Body of pancreas (tissue), 4 donors: ENCODE measurements at regions not wholly inside any gene's neighbourhood (a gene's known extent, or its start where the extent isn't known, plus 50 kb on each side); places are given as distances from the start of the nearest gene placed in this dataset.

Experiments used
- ATAC-seq: fragments of 150-250 bp; one replicate; pipeline ENCODE4 v1.9.1; 2016
- DNase-seq, 4 donors: peaks; one replicate each; pipeline ENCODE4 v3.0.0-alpha.2; 2019
- H3K27ac ChIP-seq, 4 donors: fragments of 200-600 bp; sonication (generic); 1 replicate in 3 of 4; 2 replicates in 1 of 4; pipeline versions ENCODE4 v1.5.1 to v1.6.1; 2016 to 2019; ENCODE audit warnings: mild to moderate bottlenecking in 1 of 4, mixed read lengths in 1 of 4, moderate library complexity in 1 of 4
- H3K27me3 ChIP-seq, 2 donors: fragments of 200-600 bp; sonication (generic); one replicate each; pipeline ENCODE4 v1.6.0; 2016; ENCODE audit warnings: mild to moderate bottlenecking in 1 of 2
- H3K36me3 ChIP-seq, 2 donors: fragments of 200-600 bp; sonication (generic); replicated peaks in 1 of 2; 2 replicates each; pipeline ENCODE4 v1.5.1; 2016; ENCODE audit warnings: low read depth in 2 of 2; ENCODE audit not compliant: insufficient read depth in 1 of 2
- H3K4me1 ChIP-seq: fragments of 200-600 bp; sonication (generic); one replicate; pipeline ENCODE4 v1.6.0; 2016
- H3K4me3 ChIP-seq, 2 donors: fragments of 200-600 bp; sonication (generic); 1 replicate in 1 of 2; 2 replicates in 1 of 2; pipeline ENCODE4 v1.5.1; 2016 to 2019
- H3K9me3 ChIP-seq, 3 donors: fragments of 200-600 bp; sonication (generic); 1 replicate in 2 of 3; 2 replicates in 1 of 3; pipeline ENCODE4 v1.5.1; 2016
- POLR2A ChIP-seq, 3 donors: fragments of 450-650 bp; IDR thresholded peaks; one replicate each; pipeline ENCODE4 v1.6.1; 2016; ENCODE audit warnings: antibody characterized with exemption in 3 of 3, mild to moderate bottlenecking in 2 of 3
- WGBS, 2 donors: methylation state at CpG; one replicate each; pipeline ENCODE4 v1.1.5; 2017; 5-methylcytosine and 5-hydroxymethylcytosine counted together
- intact Hi-C: fragments of 100-400 bp; cut with DNase I; formaldehyde crosslinking; loops from one replicate; pipeline ENCODE4 v1.15.1; 2023
- TF ChIP-seq, protein P1 (sequence below), 7 experiments: fragments of 450-650 bp in 4 of 7; fragments of 200-600 bp in 3 of 7; sonication (generic) in 3 of 7; IDR thresholded peaks; one replicate each; pipeline ENCODE4 v1.5.1; 2016 to 2019; ENCODE audit warnings: antibody characterized with exemption in 7 of 7

DNA sequence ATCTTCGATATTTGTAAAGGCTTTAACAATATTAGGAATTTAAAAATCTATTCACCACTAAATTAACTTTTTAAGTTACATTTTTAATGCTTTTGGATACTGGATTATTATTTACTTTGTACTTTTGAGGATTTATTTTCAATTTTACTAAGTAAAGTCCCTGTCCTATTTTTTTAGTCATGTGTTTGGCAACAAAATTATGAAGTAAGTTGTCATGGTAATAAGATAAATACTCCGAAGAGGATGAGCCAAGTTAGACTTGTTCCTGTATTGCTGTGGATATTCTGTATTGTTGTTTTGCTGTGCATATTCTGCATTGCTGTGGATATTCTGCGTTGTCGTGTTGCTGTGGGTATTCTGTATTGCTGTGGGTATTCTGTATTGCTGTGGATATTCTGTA, 210.1 kb downstream of the MTRR start:
- 64 to 70% methylated on average over 4 of the region's 4 CpGs for WGBS, 2 donors
- no peaks in the 10 kb centered on the region for H3K4me1 ChIP-seq
- DNase-seq (no peak), ATAC-seq (no peak)
- no peak overlapping the region for H3K4me3 ChIP-seq
- no peaks in the 10 kb centered on the region for H3K9me3 ChIP-seq
- no peak overlapping the region for H3K27ac ChIP-seq
- no peaks in the 10 kb centered on the region for H3K27me3 ChIP-seq
- no peaks in the 10 kb centered on the region for H3K36me3 ChIP-seq
- intact Hi-C loops, result no loop called here
- TF ChIP-seq, protein P1, sequence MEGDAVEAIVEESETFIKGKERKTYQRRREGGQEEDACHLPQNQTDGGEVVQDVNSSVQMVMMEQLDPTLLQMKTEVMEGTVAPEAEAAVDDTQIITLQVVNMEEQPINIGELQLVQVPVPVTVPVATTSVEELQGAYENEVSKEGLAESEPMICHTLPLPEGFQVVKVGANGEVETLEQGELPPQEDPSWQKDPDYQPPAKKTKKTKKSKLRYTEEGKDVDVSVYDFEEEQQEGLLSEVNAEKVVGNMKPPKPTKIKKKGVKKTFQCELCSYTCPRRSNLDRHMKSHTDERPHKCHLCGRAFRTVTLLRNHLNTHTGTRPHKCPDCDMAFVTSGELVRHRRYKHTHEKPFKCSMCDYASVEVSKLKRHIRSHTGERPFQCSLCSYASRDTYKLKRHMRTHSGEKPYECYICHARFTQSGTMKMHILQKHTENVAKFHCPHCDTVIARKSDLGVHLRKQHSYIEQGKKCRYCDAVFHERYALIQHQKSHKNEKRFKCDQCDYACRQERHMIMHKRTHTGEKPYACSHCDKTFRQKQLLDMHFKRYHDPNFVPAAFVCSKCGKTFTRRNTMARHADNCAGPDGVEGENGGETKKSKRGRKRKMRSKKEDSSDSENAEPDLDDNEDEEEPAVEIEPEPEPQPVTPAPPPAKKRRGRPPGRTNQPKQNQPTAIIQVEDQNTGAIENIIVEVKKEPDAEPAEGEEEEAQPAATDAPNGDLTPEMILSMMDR (IDR thresholded peaks at IDR 0.05), result no peak
- TF ChIP-seq POLR2A (IDR thresholded peaks at IDR 0.05), result no peak

DNA sequence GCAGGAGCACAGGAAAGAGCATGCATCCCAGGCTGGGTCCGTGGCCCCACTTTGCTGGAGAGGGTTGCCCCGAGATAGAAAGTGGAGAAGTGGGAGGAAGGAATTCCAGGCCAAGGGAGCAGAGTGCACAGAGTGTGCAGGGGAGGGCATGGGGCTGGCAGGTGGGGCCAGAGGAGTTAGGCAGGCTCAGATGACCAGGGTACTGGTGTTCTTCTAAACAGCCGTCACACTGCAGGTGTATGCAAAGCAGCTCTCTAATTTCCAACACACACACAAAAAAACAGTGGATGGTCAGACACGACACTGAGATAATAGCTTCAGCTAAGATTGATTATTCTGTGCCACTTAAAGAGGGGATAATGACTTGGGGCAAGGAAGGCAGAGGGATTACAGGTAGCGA, 212.2 kb downstream of the MTRR start:
- Histone ChIP-seq H3K4me3 (no peak overlapping the region), H3K4me1 (no peaks in the 10 kb centered on the region), H3K27me3 (no peaks in the 10 kb centered on the region), H3K27ac (no peak overlapping the region), H3K36me3 (no peaks in the 10 kb centered on the region), H3K9me3 (no peaks in the 10 kb centered on the region)
- ATAC-seq (no peak), DNase-seq (no peak)
- TF ChIP-seq, protein P1 (IDR thresholded peaks at IDR 0.05), result no peak
- no peak for TF ChIP-seq POLR2A (IDR thresholded peaks at IDR 0.05)
- WGBS, 2 donors, result 34 to 40% methylated on average over 5 of the region's 5 CpGs
- intact Hi-C loops, result no loop called here

DNA sequence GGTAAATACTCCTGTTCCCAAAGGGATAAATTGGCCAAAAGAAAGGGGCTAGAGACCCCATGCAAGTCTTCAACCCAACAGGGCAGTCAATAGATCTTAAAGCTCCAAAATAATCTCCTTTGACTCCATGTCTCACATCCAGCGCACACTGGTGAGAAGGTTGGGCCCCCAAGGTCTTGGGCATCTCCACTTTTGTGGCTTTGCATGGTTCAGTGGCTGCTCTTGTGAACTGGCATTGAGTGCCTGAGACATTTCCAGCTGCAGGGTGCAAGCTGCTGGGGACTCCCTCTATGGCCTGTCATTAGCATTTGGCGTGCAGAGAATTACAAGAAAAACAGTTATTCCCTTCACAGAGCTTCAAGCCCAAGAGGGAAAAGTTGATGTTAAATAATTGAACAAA, 224.7 kb downstream of the MTRR start:
- ATAC-seq (no peak), DNase-seq (no peak)
- Histone ChIP-seq H3K4me1 (no peaks in the 10 kb centered on the region), H3K27ac (no peak overlapping the region), H3K4me3 (no peak overlapping the region), H3K36me3 (no peaks in the 10 kb centered on the region), H3K27me3 (no peaks in the 10 kb centered on the region), H3K9me3 (no peaks in the 10 kb centered on the region)
- intact Hi-C loops, result no loop called here
- TF ChIP-seq, protein P1 (IDR thresholded peaks at IDR 0.05), result no peak
- TF ChIP-seq POLR2A (IDR thresholded peaks at IDR 0.05), result no peak
- WGBS, 2 donors, result 80 to 93% methylated on average over 2 of the region's 2 CpGs

DNA sequence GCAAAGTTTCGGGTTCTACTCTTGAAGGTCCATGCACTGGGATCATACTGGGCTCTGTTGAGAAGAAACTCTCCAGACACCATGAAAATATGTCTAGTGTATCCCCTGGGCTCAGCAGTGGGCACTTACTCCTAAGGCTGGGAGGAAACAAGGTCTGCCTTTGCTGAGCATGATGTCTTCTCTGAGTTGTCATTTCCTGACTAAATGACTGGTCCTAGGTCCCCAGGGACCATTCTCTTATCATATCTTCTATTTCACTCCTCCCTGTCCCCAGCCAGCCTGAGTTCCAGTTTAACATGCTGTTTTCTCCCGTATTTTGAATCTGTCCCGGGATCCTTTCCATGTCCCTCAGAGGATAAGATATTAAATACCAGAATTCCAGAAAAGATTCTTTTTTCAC, 225.4 kb downstream of the MTRR start:
- Histone ChIP-seq H3K27me3 (no peaks in the 10 kb centered on the region), H3K9me3 (no peaks in the 10 kb centered on the region), H3K27ac (no peak overlapping the region), H3K36me3 (no peaks in the 10 kb centered on the region), H3K4me3 (no peak overlapping the region), H3K4me1 (no peaks in the 10 kb centered on the region)
- TF ChIP-seq, protein P1 (IDR thresholded peaks at IDR 0.05), result no peak
- TF ChIP-seq POLR2A (IDR thresholded peaks at IDR 0.05), result no peak
- WGBS, 2 donors, result 72% methylated on average over 3 of the region's 3 CpGs
- DNase-seq (no peak), ATAC-seq (no peak)
- intact Hi-C loops, result no loop called here

DNA sequence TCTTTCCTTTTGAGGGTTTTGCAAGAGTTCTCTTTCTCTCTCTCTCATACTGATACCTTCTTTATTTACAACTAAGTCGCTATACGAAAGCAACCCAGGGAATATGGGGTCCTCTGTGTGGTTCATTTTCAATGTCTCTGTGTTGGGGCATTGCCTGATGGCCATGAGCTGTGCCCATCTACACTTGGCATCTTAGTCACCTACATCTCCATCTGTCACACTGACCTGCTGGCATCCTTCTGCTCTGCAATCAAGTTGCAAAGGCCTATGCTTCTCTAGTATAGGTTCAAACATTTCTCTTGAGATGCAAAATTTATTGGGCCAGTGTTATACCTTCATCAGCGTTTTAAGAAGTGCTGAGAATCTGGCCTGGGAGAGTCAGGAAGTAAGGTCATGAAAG, 228.2 kb downstream of the MTRR start:
- no peak for ATAC-seq
- Histone ChIP-seq H3K4me1 (no peaks in the 10 kb centered on the region), H3K9me3 (no peaks in the 10 kb centered on the region), H3K27ac (no peak overlapping the region), H3K36me3 (no peaks in the 10 kb centered on the region), H3K4me3 (no peak overlapping the region), H3K27me3 (no peaks in the 10 kb centered on the region)
- DNase-seq, result no peak
- 82 to 85% methylated on average over 3 of the region's 3 CpGs for WGBS, 2 donors
- intact Hi-C loops, result no loop called here
- TF ChIP-seq, protein P1 (IDR thresholded peaks at IDR 0.05), result no peak
- no peak for TF ChIP-seq POLR2A (IDR thresholded peaks at IDR 0.05)
